Retinal pigment epithelial cell (primary cell): ENCODE measurements at regions not wholly inside any gene's neighbourhood (a gene's known extent, or its start where the extent isn't known, plus 50 kb on each side); places are given as distances from the start of the nearest gene placed in this dataset.
"Not testable (repeated sequence)": the region's sequence is repeated elsewhere in the genome, so short reads cannot be mapped to it uniquely, and the experiment has no call there.

ENCODE experiments used
- DNase-seq: peaks from one replicate; pipeline ENCODE4 v3.0.0-alpha.2; 2010; ENCODE audit warnings: low read depth
- H3K4me3 ChIP-seq: 2 replicates; pipeline ENCODE4 v1.5.1; 2011; ENCODE audit warnings: mild to moderate bottlenecking, low read length, control low read depth, moderate library complexity
- TF ChIP-seq, protein P1 (sequence below): conservative IDR thresholded peaks from 2 replicates; pipeline ENCODE4 v1.5.1; 2011; ENCODE audit warnings: low read depth, low read length, control low read depth, inconsistent platforms

DNA sequence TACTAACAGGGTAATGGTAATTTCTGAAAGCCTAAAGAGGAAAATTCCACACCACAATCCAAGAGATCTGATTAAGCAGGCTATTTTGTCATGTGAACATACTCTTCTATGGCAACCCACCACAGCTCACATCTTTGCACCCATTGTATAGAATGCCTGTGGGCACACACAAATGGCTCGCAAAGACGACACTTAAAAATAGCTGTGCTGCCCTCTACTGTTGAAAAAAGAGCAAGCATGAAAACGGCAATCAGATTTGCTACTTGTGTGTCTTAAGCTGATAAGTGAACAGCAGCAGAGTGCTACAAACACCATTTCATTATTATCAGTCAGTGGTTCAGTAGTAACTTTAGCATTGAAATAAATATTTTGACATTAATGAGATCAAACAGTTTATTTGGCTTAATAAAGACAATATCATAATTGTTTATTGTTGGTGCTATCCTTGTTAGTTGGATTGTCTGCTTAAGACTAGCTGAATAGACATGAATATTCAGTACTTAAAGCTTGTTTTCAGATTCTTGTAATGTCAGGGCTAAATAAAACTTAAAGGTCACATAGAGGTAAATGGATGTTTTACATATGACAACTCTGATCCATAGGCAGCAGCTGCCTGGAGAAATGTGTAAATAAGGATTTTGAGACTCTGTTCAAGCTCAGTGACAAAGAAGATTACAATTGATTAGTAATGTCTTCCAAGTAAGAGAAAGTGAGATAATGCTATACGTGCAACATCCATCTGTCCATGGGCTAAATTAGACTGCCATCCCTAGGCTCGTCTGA lies 199.1 kb downstream of the LRRN1 start:
- DNase-seq: no peak
- no peak overlapping the region for H3K4me3 ChIP-seq
- TF ChIP-seq, protein P1, sequence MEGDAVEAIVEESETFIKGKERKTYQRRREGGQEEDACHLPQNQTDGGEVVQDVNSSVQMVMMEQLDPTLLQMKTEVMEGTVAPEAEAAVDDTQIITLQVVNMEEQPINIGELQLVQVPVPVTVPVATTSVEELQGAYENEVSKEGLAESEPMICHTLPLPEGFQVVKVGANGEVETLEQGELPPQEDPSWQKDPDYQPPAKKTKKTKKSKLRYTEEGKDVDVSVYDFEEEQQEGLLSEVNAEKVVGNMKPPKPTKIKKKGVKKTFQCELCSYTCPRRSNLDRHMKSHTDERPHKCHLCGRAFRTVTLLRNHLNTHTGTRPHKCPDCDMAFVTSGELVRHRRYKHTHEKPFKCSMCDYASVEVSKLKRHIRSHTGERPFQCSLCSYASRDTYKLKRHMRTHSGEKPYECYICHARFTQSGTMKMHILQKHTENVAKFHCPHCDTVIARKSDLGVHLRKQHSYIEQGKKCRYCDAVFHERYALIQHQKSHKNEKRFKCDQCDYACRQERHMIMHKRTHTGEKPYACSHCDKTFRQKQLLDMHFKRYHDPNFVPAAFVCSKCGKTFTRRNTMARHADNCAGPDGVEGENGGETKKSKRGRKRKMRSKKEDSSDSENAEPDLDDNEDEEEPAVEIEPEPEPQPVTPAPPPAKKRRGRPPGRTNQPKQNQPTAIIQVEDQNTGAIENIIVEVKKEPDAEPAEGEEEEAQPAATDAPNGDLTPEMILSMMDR: peak; percentile 78

DNA sequence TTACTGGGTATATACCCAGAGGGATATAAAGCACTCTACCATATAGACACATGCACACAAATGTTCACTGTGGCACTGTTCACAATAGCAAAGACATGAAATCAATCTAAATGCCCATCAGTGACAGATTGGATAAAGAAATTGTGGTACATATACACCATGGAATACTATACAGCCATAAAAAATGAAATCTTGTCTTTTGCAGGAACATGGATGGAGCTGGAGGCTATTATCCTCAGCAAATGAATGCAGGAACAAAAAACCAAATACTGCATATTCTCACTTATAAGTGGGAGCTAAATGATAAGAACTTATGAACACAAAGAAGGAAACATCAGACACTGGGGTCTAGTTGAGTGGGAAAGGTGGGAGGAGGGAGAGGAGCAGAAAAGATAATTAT lies 200.1 kb downstream of the LRRN1 start:
- not testable (repeated sequence) for DNase-seq, H3K4me3 ChIP-seq

DNA sequence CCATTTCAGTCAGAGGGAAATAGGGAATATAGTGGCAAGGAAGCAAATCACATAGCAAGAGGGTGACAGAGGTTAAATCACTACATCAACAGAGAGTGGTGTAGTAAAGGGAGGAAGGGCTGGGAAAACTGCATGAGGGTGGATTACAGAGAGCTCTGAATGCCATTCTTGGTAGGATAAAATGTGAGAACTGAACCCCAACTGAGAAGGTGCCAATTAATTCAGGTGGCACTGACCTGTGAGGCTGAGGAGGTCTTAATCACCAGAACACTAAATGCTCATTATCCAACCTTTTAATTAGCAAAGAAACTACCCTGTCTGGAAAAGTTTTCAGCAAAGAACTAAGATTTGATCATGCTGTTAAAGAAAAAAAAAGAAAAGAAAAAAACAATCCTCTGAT lies 202.7 kb downstream of the LRRN1 start:
- DNase-seq: peak; percentile 95
- TF ChIP-seq, protein P1: no peak
- no peak overlapping the region for H3K4me3 ChIP-seq

DNA sequence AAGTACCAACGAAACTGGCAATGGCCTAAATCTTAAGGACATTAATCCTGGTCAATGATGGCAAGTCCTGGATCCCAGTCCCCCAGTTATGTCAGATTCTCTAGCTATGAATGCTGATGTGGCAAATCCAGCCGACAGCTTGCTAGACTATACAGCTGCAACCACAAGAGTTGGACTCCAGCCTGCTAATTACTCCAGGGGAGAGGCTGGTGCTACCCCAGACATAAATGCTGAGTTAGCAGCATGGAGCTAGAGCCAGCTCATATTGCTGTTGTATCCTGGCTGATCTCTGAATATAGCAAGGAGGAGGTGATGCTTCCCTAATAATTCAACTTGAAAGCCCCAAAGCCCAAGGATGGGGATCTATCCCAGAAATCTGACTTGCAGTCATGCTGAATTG lies 207.1 kb downstream of the LRRN1 start:
- TF ChIP-seq, protein P1: no peak
- H3K4me3 ChIP-seq: no peak overlapping the region
- DNase-seq: peak; percentile 79

DNA sequence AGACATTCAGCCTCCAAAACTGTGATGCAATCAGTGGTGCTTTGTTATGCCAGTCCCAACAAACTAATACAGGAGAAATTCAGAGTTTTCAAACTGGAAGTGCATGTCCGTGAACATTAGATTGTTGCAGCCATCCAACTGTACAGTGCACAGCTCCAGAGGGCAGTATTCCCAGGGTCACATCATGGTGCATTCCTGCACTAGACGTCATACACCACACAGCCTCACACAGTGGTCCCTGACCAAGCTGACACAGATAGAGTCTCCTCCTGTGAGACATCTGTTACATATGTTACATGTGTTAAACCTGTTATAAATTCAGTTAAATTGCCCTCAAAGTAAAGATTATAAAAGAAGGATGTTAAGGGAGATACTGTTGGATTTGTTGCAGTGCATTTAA lies 209.0 kb downstream of the LRRN1 start:
- TF ChIP-seq, protein P1: no peak
- DNase-seq: no peak
- no peak overlapping the region for H3K4me3 ChIP-seq

DNA sequence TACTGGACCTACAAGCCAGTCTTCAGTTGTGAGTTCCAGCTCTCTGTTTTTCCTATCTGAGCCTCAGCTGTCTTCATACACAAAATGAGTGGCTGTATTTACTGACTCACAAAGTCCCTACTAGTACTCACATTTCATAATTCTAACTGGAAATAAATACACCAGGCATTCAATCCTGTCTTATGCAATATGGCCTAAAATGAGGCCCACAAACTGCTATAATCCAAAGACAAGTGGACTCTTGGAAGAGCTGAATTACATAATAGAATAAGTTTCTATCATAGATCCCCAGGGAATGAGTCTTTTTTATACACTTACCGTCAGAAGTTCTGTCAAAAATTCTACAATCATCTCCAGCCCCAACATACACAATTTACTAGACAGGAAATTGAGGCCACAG lies 211.9 kb downstream of the LRRN1 start:
- H3K4me3 ChIP-seq: no peak overlapping the region
- DNase-seq: no peak
- TF ChIP-seq, protein P1: no peak

DNA sequence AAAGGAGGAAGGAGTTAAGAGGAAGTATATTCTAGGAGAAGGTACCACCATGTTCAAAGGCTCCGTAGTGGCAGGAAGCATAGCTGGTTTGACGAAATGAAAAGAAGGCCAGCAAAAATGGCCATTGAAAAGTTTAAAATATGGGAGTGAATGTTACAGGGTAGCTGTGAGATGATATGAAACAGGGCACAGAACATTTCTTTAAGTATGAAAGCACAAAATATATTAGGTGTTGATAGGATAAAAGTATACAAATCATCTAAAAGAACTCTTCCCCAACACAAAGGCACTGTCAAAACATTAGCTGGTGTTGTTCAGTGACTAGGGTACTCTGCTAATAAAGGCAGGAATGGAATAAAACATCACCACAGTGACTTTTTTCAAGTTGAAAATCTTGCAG lies 216.2 kb downstream of the LRRN1 start:
- no peak for DNase-seq
- TF ChIP-seq, protein P1: no peak
- no peak overlapping the region for H3K4me3 ChIP-seq

DNA sequence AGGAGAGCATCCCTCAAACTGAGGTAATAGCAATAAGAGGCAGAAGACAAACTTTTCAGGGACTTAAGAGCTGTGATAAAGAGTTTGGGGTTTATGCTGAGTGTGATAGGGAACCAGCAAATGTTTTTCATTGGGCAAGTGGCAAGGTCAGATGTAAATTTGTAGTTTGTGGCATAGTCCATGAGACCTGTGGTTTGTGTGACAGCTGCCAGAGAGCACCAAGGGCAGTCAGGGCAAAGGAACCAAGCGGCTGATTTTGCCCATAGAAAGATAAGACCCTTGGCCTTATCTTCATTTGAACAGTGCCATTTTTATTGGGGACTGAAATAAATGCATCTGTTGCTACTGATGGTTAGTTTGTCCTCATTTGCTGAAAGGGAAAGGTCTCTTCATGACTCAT lies 220.3 kb downstream of the LRRN1 start:
- DNase-seq: no peak
- TF ChIP-seq, protein P1: no peak
- no peak overlapping the region for H3K4me3 ChIP-seq
